H9 (cell line): ENCODE measurements at regions not wholly inside any gene's neighbourhood (a gene's known extent, or its start where the extent isn't known, plus 50 kb on each side); places are given as distances from the start of the nearest gene placed in this dataset.

Experiments
- DNase-seq: peaks from one replicate; pipeline ENCODE4 v3.0.0-alpha.2; 2017
- H2AFZ ChIP-seq: one replicate; pipeline ENCODE4 v1.6.1; 2013; ENCODE audit warnings: mild to moderate bottlenecking, low read length, control low read depth, moderate library complexity
- H2AK5ac ChIP-seq: 2 replicates; pipeline ENCODE4 v1.6.1; 2013; ENCODE audit warnings: low read length, control low read depth, mixed read lengths; ENCODE audit not compliant: insufficient read length
- H2BK120ac ChIP-seq: one replicate; pipeline ENCODE4 v1.6.1; 2013; ENCODE audit warnings: low read depth, mild to moderate bottlenecking, low read length, control low read depth, inconsistent platforms; ENCODE audit not compliant: poor library complexity, severe bottlenecking
- H2BK12ac ChIP-seq: 2 replicates; pipeline ENCODE4 v1.6.1; 2013; ENCODE audit warnings: low read length, control low read depth, mixed read lengths, low read depth; ENCODE audit not compliant: insufficient read length
- H2BK15ac ChIP-seq: 2 replicates; pipeline ENCODE4 v1.6.1; 2013; ENCODE audit warnings: low read depth, low read length, control low read depth
- H2BK20ac ChIP-seq: one replicate; pipeline ENCODE4 v1.6.1; 2013; ENCODE audit warnings: low read depth, mild to moderate bottlenecking, low read length, control low read depth, inconsistent platforms; ENCODE audit not compliant: poor library complexity, severe bottlenecking
- H2BK5ac ChIP-seq: 2 replicates; pipeline ENCODE4 v1.6.1; 2013; ENCODE audit warnings: low read length, control low read depth, mixed read lengths; ENCODE audit not compliant: insufficient read length
- H3K14ac ChIP-seq: 2 replicates; pipeline ENCODE4 v1.6.1; 2013; ENCODE audit warnings: low read length, control low read depth; ENCODE audit not compliant: insufficient read depth
- H3K18ac ChIP-seq: 2 replicates; pipeline ENCODE4 v1.6.1; 2013; ENCODE audit warnings: low read depth, mild to moderate bottlenecking, mixed read lengths, low read length, control low read depth; ENCODE audit not compliant: insufficient read length
- H3K23ac ChIP-seq: 2 replicates; pipeline ENCODE4 v1.6.1; 2013; ENCODE audit warnings: low read length, control low read depth, mixed read lengths, low read depth; ENCODE audit not compliant: insufficient read length
- H3K23me2 ChIP-seq: 2 replicates; pipeline ENCODE4 v1.6.1; 2013; ENCODE audit warnings: low read depth, mild to moderate bottlenecking, mixed read lengths, low read length, control low read depth; ENCODE audit not compliant: insufficient read length, poor library complexity, severe bottlenecking
- H3K27ac ChIP-seq: 2 replicates; pipeline ENCODE4 v1.5.1; 2013; ENCODE audit warnings: low read length, control low read depth, mixed read lengths, low read depth; ENCODE audit not compliant: insufficient read length
- H3K27me3 ChIP-seq: 2 replicates; pipeline ENCODE4 v1.6.1; 2013; ENCODE audit warnings: low read length, control low read depth, inconsistent platforms; ENCODE audit not compliant: insufficient read depth
- H3K4ac ChIP-seq: 2 replicates; pipeline ENCODE4 v1.6.1; 2013; ENCODE audit warnings: low read depth, mild to moderate bottlenecking, control low read depth, inconsistent platforms, low read length, moderate library complexity
- H3K4me1 ChIP-seq: 2 replicates; pipeline ENCODE4 v1.6.1; 2013; ENCODE audit warnings: low read length, control low read depth, inconsistent platforms; ENCODE audit not compliant: insufficient read depth
- H3K4me2 ChIP-seq: 2 replicates; pipeline ENCODE4 v1.6.1; 2013; ENCODE audit warnings: low read length, control low read depth, mixed read lengths; ENCODE audit not compliant: insufficient read length, insufficient read depth
- H3K56ac ChIP-seq: 2 replicates; pipeline ENCODE4 v1.6.1; 2013; ENCODE audit warnings: low read depth, mild to moderate bottlenecking, mixed read lengths, low read length, control low read depth; ENCODE audit not compliant: insufficient read length
- H3K79me1 ChIP-seq: 2 replicates; pipeline ENCODE4 v1.6.1; 2013; ENCODE audit warnings: low read depth, mild to moderate bottlenecking, moderate library complexity, low read length, control low read depth, inconsistent platforms; ENCODE audit not compliant: insufficient read depth, poor library complexity, severe bottlenecking
- H3K79me2 ChIP-seq: 2 replicates; pipeline ENCODE4 v1.6.1; 2013; ENCODE audit warnings: low read length, control low read depth, inconsistent platforms; ENCODE audit not compliant: insufficient read depth
- H3K9ac ChIP-seq: 2 replicates; pipeline ENCODE4 v1.6.1; 2013; ENCODE audit warnings: low read length, control low read depth, mixed read lengths; ENCODE audit not compliant: insufficient read length; ENCODE audit errors: extremely low read depth
- H3K9me3 ChIP-seq: one replicate; pipeline ENCODE4 v1.6.1; 2013; ENCODE audit warnings: low read depth, low read length, inconsistent platforms; ENCODE audit not compliant: control insufficient read depth
- H3T11ph ChIP-seq: one replicate; pipeline ENCODE4 v1.6.1; 2013; ENCODE audit warnings: mild to moderate bottlenecking, low read length, control low read depth, inconsistent platforms
- H4K20me1 ChIP-seq: one replicate; pipeline ENCODE4 v1.6.1; 2013; ENCODE audit not compliant: control insufficient read depth, insufficient read length, insufficient read depth
- H4K5ac ChIP-seq: 2 replicates; pipeline ENCODE4 v1.6.1; 2013; ENCODE audit warnings: low read depth, mild to moderate bottlenecking, mixed read lengths, low read length, control low read depth; ENCODE audit not compliant: insufficient read length
- H4K8ac ChIP-seq: replicated peaks from 2 replicates; pipeline ENCODE4 v1.6.1; 2013; ENCODE audit warnings: low read length, control low read depth, mixed read lengths, low read depth; ENCODE audit not compliant: insufficient read length
- H4K91ac ChIP-seq: 2 replicates; pipeline ENCODE4 v1.6.1; 2013; ENCODE audit warnings: low read depth, mild to moderate bottlenecking, moderate library complexity, mixed read lengths, low read length, control low read depth; ENCODE audit not compliant: insufficient read length
- H3K27ac Mint-ChIP-seq, 3 experiments: 2 replicates in 2 of 3; 3 replicates in 1 of 3; pipeline ENCODE4 v1.8.0; 2020 to 2021; ENCODE audit warnings: mixed read lengths in 3 of 3, mild to moderate bottlenecking in 1 of 3, moderate library complexity in 1 of 3
- H3K27me3 Mint-ChIP-seq: 2 replicates; pipeline ENCODE4 v1.8.0; 2021; ENCODE audit warnings: low read depth, mild to moderate bottlenecking, moderate library complexity, mixed read lengths
- H3K36me3 Mint-ChIP-seq, 3 experiments: 2 replicates in 2 of 3; 3 replicates in 1 of 3; pipeline ENCODE4 v1.8.0; 2020 to 2021; ENCODE audit warnings: low read depth in 3 of 3, mixed read lengths in 3 of 3; ENCODE audit not compliant: insufficient read depth in 1 of 3
- H3K4me1 Mint-ChIP-seq, 2 experiments: 2 replicates each; pipeline ENCODE4 v1.8.0; 2020; ENCODE audit warnings: mixed read lengths in 2 of 2
- H3K4me3 Mint-ChIP-seq, 2 experiments: 2 replicates in 1 of 2; 3 replicates in 1 of 2; pipeline ENCODE4 v1.8.0; 2020 to 2021; ENCODE audit warnings: mild to moderate bottlenecking in 2 of 2, mixed read lengths in 2 of 2, moderate library complexity in 1 of 2
- H3K9me3 Mint-ChIP-seq, 2 experiments: 2 replicates in 1 of 2; 3 replicates in 1 of 2; pipeline ENCODE4 v1.8.0; 2020; ENCODE audit warnings: mild to moderate bottlenecking in 2 of 2, mixed read lengths in 2 of 2, moderate library complexity in 1 of 2
- CTCF ChIP-seq: fragments of 200-600 bp; sonication (generic); conservative IDR thresholded peaks from 3 replicates; pipeline ENCODE4 v1.8.0; 2021; ENCODE audit warnings: antibody characterized with exemption, mild to moderate bottlenecking
- WGBS: extraction: QIAGEN DNeasy Blood & Tissue Kit; methylation state at CpG from one replicate; pipeline ENCODE4 v1.1.7; 2013; ENCODE audit warnings: missing lambda C conversion rate, low lambda C conversion rate, mixed read lengths; ENCODE audit not compliant: insufficient read length; ENCODE audit errors: extremely low coverage; 5-methylcytosine and 5-hydroxymethylcytosine counted together

DNA sequence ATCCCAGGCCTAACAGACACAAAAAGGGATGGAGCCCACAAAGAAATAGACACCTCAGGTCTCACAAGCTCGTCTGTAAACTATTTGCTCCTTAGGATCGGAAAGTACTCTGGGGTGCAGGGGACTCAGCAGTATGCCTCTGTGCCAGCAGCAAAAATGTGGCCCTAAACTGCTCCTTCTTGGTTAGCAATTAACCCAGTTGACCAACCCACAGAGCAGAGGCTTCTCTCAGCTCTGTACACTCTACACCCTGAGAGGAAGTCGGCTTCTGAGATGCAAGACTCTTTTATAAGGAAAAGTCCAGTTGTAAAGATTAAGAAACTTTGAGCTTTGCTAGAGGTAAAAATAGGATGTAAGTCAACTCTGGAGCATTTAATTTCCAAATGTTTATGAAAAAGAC, 156.3 kb upstream of the PRSS58 start:
- Histone ChIP-seq H4K8ac (no peak overlapping the region), H3K9ac (no peak overlapping the region), H4K91ac (no peak overlapping the region), H2BK20ac (no peak overlapping the region), H3K14ac (no peak overlapping the region), H4K5ac (no peak overlapping the region), H3K9me3 (no peaks in the 10 kb centered on the region), H3K23ac (no peak overlapping the region), H3K4me2 (no peak overlapping the region), H3T11ph (no peak overlapping the region), H2AFZ (no peak overlapping the region), H4K20me1 (no peaks in the 10 kb centered on the region), H3K23me2 (no peaks in the 10 kb centered on the region), H3K4ac (no peak overlapping the region), H2BK120ac (no peak overlapping the region), H2BK5ac (no peak overlapping the region), H3K18ac (no peak overlapping the region), H3K4me1 (no peaks in the 10 kb centered on the region), H3K79me2 (no peaks in the 10 kb centered on the region), H3K79me1 (no peaks in the 10 kb centered on the region), H3K27ac (no peak overlapping the region), H3K56ac (no peak overlapping the region), H2BK12ac (no peak overlapping the region), H3K27me3 (no peaks in the 10 kb centered on the region), H2BK15ac (no peak overlapping the region), H2AK5ac (no peak overlapping the region)
- Mint-ChIP-seq H3K9me3 (no peaks in the 10 kb centered on the region), H3K4me1 (peaks cover 17 to 20% of the 10 kb centered on the region in 2 experiments), H3K36me3 (no peaks in the 10 kb centered on the region), H3K27ac (no peak overlapping the region), H3K4me3 (no peak overlapping the region), H3K27me3 (no peaks in the 10 kb centered on the region; the same call in 1 of the 2 replicates)
- TF ChIP-seq CTCF: no peak
- WGBS: no CpG with 5 or more reads among the region's 3 CpGs
- no peak for DNase-seq
